PC-3 (cell line): ENCODE measurements at regions not wholly inside any gene's neighbourhood (a gene's known extent, or its start where the extent isn't known, plus 50 kb on each side); places are given as distances from the start of the nearest gene placed in this dataset.
A peak's percentile ranks its signal among the peaks of the same experiment; 100 is the strongest.

Source experiments
- ATAC-seq: fragments of 200-7000 bp; cut with Tn5 transposase; 2 replicates; pipeline ENCODE4 v1.9.1; 2020; ENCODE audit warnings: mild to moderate bottlenecking, moderate library complexity
- BruUV-seq: library from RNA; stranded (reverse); fragments of 400-500 nt; replicated peaks from 2 replicates; lab custom pipeline; 2021; lab: Mats Ljungman, UMichigan
- CTCF ChIA-PET: fragments of 300-600 bp; sonication (Branson Sonifier 250); formaldehyde crosslinking; loops from one replicate; lab custom pipeline; 2022; ENCODE audit warnings: antibody characterized with exemption; lab: Charles Lee
- POLR2A ChIA-PET: fragments of 300-600 bp; sonication (Branson Sonifier 250); formaldehyde crosslinking; loops from one replicate; lab custom pipeline; 2022; ENCODE audit warnings: antibody characterized with exemption; ENCODE audit not compliant: unreplicated experiment; lab: Charles Lee
- DNase-seq: peaks from one replicate; pipeline ENCODE4 v3.0.0-alpha.2; 2015
- H2AFZ ChIP-seq: fragments of 300-600 bp; sonication (generic); 2 replicates; pipeline ENCODE4 v1.6.0; 2016; ENCODE audit warnings: antibody characterized with exemption, low read length
- H3F3A ChIP-seq: fragments of 300-600 bp; sonication (generic); one replicate; pipeline ENCODE4 v1.6.0; 2017; ENCODE audit warnings: antibody characterized with exemption, low read length, control low read depth, mild to moderate bottlenecking; ENCODE audit not compliant: unreplicated experiment
- H3K27ac ChIP-seq: fragments of 300-600 bp; sonication (generic); 2 replicates; pipeline ENCODE4 v1.5.1; 2016; ENCODE audit warnings: mild to moderate bottlenecking, low read length
- H3K27me3 ChIP-seq: fragments of 300-600 bp; sonication (generic); 2 replicates; pipeline ENCODE4 v1.6.1; 2016; ENCODE audit warnings: low read length, mixed read lengths
- H3K36me3 ChIP-seq: fragments of 300-600 bp; sonication (generic); 2 replicates; pipeline ENCODE4 v1.6.1; 2016; ENCODE audit warnings: low read depth, mixed run types, low read length, mixed read lengths
- H3K4me1 ChIP-seq: fragments of 300-600 bp; sonication (generic); 2 replicates; pipeline ENCODE4 v1.5.1; 2016; ENCODE audit warnings: low read length; ENCODE audit not compliant: insufficient read depth
- H3K4me2 ChIP-seq: fragments of 300-600 bp; sonication (generic); 2 replicates; pipeline ENCODE4 v1.6.0; 2016; ENCODE audit warnings: low read length
- H3K4me3 ChIP-seq: fragments of 300-600 bp; sonication (generic); 2 replicates; pipeline ENCODE4 v1.5.1; 2016; ENCODE audit warnings: mild to moderate bottlenecking, low read length, mixed read lengths
- H3K79me2 ChIP-seq: fragments of 300-600 bp; sonication (generic); 2 replicates; pipeline ENCODE4 v1.6.1; 2017; ENCODE audit warnings: low read length, mixed read lengths
- H3K9ac ChIP-seq: fragments of 300-600 bp; sonication (generic); 2 replicates; pipeline ENCODE4 v1.6.0; 2016; ENCODE audit warnings: mild to moderate bottlenecking, low read length
- H3K9me2 ChIP-seq: fragments of 300-600 bp; sonication (generic); replicated peaks from 2 replicates; pipeline ENCODE4 v1.6.1; 2016; ENCODE audit warnings: mixed run types, low read length, mixed read lengths
- H3K9me3 ChIP-seq: fragments of 300-600 bp; sonication (generic); 2 replicates; pipeline ENCODE4 v1.6.1; 2016; ENCODE audit warnings: low read length, mixed read lengths
- H4K20me1 ChIP-seq: fragments of 300-600 bp; sonication (generic); 2 replicates; pipeline ENCODE4 v1.6.1; 2016; ENCODE audit warnings: low read length, mixed read lengths
- CTCF ChIP-seq: fragments of 300-600 bp; sonication (generic); conservative IDR thresholded peaks from 2 replicates; pipeline ENCODE4 v1.5.1; 2017; ENCODE audit warnings: antibody characterized with exemption, low read depth, mild to moderate bottlenecking, low read length
- EZH2 ChIP-seq: fragments of 300-600 bp; sonication (generic); IDR thresholded peaks from one replicate; pipeline ENCODE4 v1.6.1; 2017; ENCODE audit warnings: antibody characterized with exemption, mild to moderate bottlenecking, low read length; ENCODE audit not compliant: unreplicated experiment
- EZH2phosphoT487 ChIP-seq: fragments of 300-600 bp; sonication (generic); IDR thresholded peaks from 2 replicates; pipeline ENCODE4 v1.6.1; 2018; ENCODE audit warnings: mild to moderate bottlenecking, antibody characterized with exemption, low read length, borderline replicate concordance
- intact Hi-C: fragments of 100-400 bp; cut with micrococcal nuclease; formaldehyde crosslinking; loops from 2 replicates; pipeline ENCODE4 v1.9.0; 2023

DNA sequence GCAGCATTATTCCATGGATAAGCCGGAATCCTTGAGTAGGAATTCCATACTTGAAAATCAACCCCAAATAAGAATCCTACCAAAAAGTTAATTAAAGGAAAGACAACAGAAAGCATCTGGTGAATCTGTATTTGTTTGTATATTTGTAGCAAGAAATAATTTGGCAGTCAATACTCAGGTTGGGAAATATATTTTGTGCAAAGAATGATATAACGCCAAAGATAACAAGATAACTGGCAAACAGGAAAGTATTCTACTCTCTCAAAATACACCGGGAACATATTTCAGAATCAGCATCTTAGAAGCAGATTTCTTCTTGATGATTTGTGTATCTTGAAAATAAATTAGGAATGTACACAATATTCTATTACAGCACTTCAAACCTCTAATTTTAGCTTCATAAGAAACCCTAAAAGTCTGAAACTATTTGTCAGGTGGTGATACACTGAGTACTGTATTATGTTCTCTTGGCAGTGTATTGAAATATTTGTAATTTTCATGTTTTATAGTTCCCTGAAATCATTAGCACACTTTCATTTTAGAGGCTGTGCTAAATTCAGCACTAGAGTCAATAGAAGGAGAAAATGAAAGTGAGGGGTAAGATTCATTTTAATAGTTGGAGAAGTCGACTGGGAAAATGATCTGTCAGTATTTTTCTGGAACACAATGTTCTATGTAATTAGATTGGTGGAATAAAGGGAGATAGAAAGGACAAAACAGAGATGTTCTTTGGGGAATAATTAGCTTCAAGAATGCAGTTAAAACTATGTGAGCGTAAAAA lies 879.7 kb upstream of the GJE1 start:
- Histone ChIP-seq H3K9ac (no peak overlapping the region), H3K9me3 (no peaks in the 10 kb centered on the region), H3K79me2 (no peaks in the 10 kb centered on the region), H3K9me2 (no peaks in the 10 kb centered on the region), H3K27ac (no peak overlapping the region), H4K20me1 (no peaks in the 10 kb centered on the region), H3F3A (no peaks in the 10 kb centered on the region), H3K36me3 (no peaks in the 10 kb centered on the region), H2AFZ (peak overlapping the region; percentile 55; the same call in 1 of the 2 replicates), H3K4me2 (peak overlapping the region; percentile 54), H3K4me3 (no peak overlapping the region), H3K4me1 (no peaks in the 10 kb centered on the region), H3K27me3 (no peaks in the 10 kb centered on the region)
- intact Hi-C loops: no loop called here
- no TSS peak for BruUV-seq
- DNase-seq: no peak
- POLR2A ChIA-PET: no interaction called here
- CTCF ChIA-PET: no interaction called here
- TF ChIP-seq CTCF: no peak
- TF ChIP-seq EZH2phosphoT487: no peak
- TF ChIP-seq EZH2: no peak
- ATAC-seq: no peak

- H3K9me3 ChIP-seq: no peaks in the 10 kb centered on the region
- H3K27ac ChIP-seq: no peak overlapping the region
- TF ChIP-seq EZH2phosphoT487 (no peak), CTCF (no peak), EZH2 (no peak)
- H2AFZ ChIP-seq: no peak overlapping the region
- no peaks in the 10 kb centered on the region for H3K27me3 ChIP-seq
- H3K36me3 ChIP-seq: no peaks in the 10 kb centered on the region
- intact Hi-C loops: no loop called here
- H3K4me1 ChIP-seq: no peaks in the 10 kb centered on the region
- CTCF ChIA-PET: no interaction called here
- DNase-seq (no peak), ATAC-seq (no peak)
- H3K4me2 ChIP-seq: no peak overlapping the region
- no peaks in the 10 kb centered on the region for H3K9me2 ChIP-seq
- no peak overlapping the region for H3K9ac ChIP-seq
- H3K4me3 ChIP-seq: no peak overlapping the region
- no peaks in the 10 kb centered on the region for H4K20me1 ChIP-seq
- H3F3A ChIP-seq: no peaks in the 10 kb centered on the region
- H3K79me2 ChIP-seq: no peaks in the 10 kb centered on the region
- no TSS peak for BruUV-seq
- POLR2A ChIA-PET: no interaction called here
These were observed 881.4 kb upstream of the GJE1 start for GRCh38 chr6:141251286-141251685.
